MM.1S (cell line): ENCODE measurements at regions not wholly inside any gene's neighbourhood (a gene's known extent, or its start where the extent isn't known, plus 50 kb on each side); places are given as distances from the start of the nearest gene placed in this dataset.

Experiments used
- EZH2 ChIP-seq: fragments of 300-600 bp; sonication (generic); optimal IDR thresholded peaks from 2 replicates; pipeline ENCODE3; 2017; ENCODE audit warnings: low read depth, mild to moderate bottlenecking, antibody characterized with exemption, low read length, mixed read lengths
- TF ChIP-seq, protein P1 (sequence below): fragments of 300-600 bp; sonication (generic); IDR thresholded peaks from 2 replicates; pipeline ENCODE4 v1.5.1; 2016; ENCODE audit warnings: antibody characterized with exemption, low read length, mixed read lengths

DNA sequence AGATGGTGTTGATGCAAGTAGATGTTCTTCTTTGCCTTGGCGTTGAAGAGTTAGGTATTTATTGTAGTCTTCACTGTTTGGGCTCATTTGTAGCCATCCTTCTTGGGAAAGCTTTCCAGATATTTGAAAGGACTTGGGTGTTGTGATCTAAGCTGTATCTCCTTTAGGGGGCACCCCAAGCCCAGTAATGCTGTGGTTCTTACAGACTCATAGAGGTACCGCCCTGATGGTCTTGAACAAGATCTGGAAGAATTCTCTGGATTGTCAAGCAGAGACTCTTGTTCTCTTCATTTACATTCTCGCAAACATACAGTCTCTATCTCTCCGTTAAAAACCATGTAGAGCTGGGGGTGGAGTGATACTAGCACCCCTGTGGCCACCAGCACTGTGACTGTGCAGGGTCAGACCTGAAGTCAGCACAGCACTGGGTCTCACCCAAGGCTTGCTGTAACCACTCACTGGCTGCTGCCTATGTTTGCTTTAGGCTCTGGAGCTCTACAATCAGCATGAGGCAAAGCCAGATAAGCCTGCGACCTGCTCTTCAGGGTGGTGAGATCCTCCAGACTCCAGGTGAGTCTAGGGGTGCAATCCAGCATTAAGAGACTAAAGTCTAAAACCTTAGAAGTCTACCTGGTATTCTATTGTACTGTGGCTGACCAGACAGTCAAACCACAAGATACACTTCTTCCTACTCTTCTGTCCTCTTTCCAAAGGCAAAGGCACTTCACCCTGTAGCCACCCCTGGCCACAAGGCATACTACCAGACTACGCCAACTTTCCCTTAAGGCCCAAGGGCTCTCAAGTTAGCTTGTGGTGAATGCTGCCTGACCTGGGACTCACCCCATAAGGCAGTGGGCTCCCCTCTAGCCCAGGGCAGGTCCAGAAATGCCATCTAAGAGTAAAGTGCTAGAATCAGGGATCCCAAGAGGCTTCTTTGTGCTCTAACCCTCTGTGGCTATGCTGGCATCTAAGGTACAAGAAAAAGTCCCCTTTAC, 209.7 kb upstream of the TMEM196 start:
- TF ChIP-seq, protein P1, sequence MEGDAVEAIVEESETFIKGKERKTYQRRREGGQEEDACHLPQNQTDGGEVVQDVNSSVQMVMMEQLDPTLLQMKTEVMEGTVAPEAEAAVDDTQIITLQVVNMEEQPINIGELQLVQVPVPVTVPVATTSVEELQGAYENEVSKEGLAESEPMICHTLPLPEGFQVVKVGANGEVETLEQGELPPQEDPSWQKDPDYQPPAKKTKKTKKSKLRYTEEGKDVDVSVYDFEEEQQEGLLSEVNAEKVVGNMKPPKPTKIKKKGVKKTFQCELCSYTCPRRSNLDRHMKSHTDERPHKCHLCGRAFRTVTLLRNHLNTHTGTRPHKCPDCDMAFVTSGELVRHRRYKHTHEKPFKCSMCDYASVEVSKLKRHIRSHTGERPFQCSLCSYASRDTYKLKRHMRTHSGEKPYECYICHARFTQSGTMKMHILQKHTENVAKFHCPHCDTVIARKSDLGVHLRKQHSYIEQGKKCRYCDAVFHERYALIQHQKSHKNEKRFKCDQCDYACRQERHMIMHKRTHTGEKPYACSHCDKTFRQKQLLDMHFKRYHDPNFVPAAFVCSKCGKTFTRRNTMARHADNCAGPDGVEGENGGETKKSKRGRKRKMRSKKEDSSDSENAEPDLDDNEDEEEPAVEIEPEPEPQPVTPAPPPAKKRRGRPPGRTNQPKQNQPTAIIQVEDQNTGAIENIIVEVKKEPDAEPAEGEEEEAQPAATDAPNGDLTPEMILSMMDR, result peak; percentile 55
- no peak for TF ChIP-seq EZH2
